ENCODE measurements at regions not wholly inside any gene's neighbourhood (a gene's known extent, or its start where the extent isn't known, plus 50 kb on each side); places are given as distances from the start of the nearest gene placed in this dataset.

GRCh38 chr17:14774774-14775173, 473.9 kb downstream of the HS3ST3B1 start:
- Mint-ChIP-seq H3K9me3 (ENCODE audit: low read depth) (no peaks in the 10 kb centered on the region), H3K4me3 (ENCODE audit: low read depth) (no peak overlapping the region), H3K4me1 (ENCODE audit: low read depth) (peaks cover 17% of the 10 kb centered on the region), H3K36me3 (ENCODE audit: insufficient read depth) (no peaks in the 10 kb centered on the region), H3K27me3 (peaks cover 37% of the 10 kb centered on the region), H3K27ac (no peak overlapping the region)
- no peak for DNase-seq (ENCODE audit: low spot score, unreplicated experiment)
- TF ChIP-seq, protein P1, sequence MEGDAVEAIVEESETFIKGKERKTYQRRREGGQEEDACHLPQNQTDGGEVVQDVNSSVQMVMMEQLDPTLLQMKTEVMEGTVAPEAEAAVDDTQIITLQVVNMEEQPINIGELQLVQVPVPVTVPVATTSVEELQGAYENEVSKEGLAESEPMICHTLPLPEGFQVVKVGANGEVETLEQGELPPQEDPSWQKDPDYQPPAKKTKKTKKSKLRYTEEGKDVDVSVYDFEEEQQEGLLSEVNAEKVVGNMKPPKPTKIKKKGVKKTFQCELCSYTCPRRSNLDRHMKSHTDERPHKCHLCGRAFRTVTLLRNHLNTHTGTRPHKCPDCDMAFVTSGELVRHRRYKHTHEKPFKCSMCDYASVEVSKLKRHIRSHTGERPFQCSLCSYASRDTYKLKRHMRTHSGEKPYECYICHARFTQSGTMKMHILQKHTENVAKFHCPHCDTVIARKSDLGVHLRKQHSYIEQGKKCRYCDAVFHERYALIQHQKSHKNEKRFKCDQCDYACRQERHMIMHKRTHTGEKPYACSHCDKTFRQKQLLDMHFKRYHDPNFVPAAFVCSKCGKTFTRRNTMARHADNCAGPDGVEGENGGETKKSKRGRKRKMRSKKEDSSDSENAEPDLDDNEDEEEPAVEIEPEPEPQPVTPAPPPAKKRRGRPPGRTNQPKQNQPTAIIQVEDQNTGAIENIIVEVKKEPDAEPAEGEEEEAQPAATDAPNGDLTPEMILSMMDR (IDR thresholded peaks at IDR 0.05; ENCODE audit: unreplicated experiment), result no peak

GRCh38 chr17:14772776-14773175, 471.9 kb downstream of the HS3ST3B1 start:
- no peak overlapping the region for H3K27ac Mint-ChIP-seq
- H3K36me3 Mint-ChIP-seq (ENCODE audit: insufficient read depth), result no peaks in the 10 kb centered on the region
- no peaks in the 10 kb centered on the region for H3K9me3 Mint-ChIP-seq (ENCODE audit: low read depth)
- DNase-seq (ENCODE audit: low spot score, unreplicated experiment), result no peak
- TF ChIP-seq, protein P1 (IDR thresholded peaks at IDR 0.05; ENCODE audit: unreplicated experiment), result no peak
- peaks cover 5% of the 10 kb centered on the region for H3K4me1 Mint-ChIP-seq (ENCODE audit: low read depth)
- no peak overlapping the region for H3K4me3 Mint-ChIP-seq (ENCODE audit: low read depth)
- peaks cover 25% of the 10 kb centered on the region for H3K27me3 Mint-ChIP-seq

DNA sequence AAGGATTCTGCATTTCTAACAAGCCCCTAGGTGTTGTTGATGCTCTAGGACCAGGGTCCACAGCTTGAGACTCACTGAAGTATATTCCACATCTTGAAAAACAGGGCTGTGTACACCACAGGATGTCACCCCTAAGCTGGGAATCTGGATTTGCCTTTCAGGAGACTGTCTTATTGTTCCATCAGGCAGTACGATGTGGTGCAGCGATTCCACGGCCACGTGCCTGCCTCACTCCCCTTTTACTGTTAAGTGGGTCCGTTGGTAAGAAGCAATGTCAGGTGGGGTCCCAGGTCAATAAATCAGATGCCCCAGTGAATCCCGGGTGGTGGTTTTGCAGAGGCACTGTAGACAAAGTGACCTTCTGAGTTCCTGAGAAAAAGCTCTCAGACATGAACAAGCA, 470.7 kb downstream of the HS3ST3B1 start:
- TF ChIP-seq, protein P1 (IDR thresholded peaks at IDR 0.05; ENCODE audit: unreplicated experiment), result no peak
- Mint-ChIP-seq H3K4me1 (ENCODE audit: low read depth) (peaks cover 4% of the 10 kb centered on the region), H3K4me3 (ENCODE audit: low read depth) (no peak overlapping the region), H3K36me3 (ENCODE audit: insufficient read depth) (no peaks in the 10 kb centered on the region), H3K27me3 (peaks cover 14% of the 10 kb centered on the region), H3K27ac (no peak overlapping the region), H3K9me3 (ENCODE audit: low read depth) (no peaks in the 10 kb centered on the region)
- no peak for DNase-seq (ENCODE audit: low spot score, unreplicated experiment)

DNA sequence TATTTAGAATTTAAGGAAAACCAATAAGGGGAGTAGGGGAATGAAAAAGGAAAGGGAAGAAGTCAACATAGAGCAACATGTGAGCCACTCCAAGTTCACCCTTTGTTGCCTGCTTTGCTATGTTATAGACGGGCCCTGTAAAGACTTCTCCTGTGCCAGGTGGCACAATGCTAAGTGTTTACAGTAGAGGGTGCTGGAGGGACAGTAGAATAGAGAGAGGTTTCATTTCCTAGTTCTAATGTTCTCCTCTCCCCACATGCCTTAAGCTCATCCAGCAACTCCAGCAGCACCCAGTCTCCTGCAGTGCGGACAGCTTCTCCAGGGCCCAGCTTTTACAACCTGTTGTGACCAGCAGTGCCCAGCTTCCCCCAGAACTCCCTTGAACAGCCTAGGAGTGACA, 468.0 kb downstream of the HS3ST3B1 start:
- H3K9me3 Mint-ChIP-seq (ENCODE audit: low read depth), result no peaks in the 10 kb centered on the region
- no peaks in the 10 kb centered on the region for H3K36me3 Mint-ChIP-seq (ENCODE audit: insufficient read depth)
- no peak overlapping the region for H3K27ac Mint-ChIP-seq
- no peak overlapping the region for H3K4me3 Mint-ChIP-seq (ENCODE audit: low read depth)
- DNase-seq (ENCODE audit: low spot score, unreplicated experiment), result no peak
- TF ChIP-seq, protein P1 (IDR thresholded peaks at IDR 0.05; ENCODE audit: unreplicated experiment), result no peak
- H3K27me3 Mint-ChIP-seq, result peaks cover 5% of the 10 kb centered on the region
- no peaks in the 10 kb centered on the region for H3K4me1 Mint-ChIP-seq (ENCODE audit: low read depth)

DNA sequence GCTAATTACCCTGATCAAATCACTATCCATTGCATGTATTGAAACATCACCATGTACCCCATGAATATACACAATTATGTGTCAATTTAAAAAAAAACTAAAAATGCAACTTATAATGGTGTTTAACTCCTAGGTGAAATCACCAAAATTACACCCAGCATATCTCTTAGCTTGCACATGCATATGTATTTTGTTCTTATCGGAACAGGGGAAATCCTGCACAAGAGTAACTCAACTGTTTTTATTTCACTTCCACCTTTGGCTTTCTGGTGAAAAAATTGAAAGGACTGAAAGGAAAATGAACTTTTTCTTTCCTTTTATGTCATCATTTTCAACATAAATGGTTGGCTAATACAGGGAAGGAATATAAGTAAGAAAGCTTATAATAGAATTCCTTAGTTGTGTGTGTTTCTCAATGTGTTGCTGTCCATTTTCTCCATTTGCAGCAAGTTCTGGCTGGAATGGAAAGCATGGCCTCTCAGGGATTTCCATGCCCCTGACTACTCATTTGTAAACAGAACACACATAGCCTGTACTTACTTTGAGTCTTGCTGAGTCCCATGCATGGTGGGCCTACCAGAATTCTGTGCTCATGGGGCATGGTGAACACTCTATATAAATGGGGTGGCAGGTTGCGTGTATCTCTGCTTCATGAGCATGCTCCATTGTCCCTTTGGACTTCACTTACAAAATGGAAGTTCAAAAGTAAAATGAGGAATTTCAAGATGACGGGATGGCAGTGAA, 462.0 kb downstream of the HS3ST3B1 start:
- TF ChIP-seq, protein P1 (IDR thresholded peaks at IDR 0.05; ENCODE audit: unreplicated experiment), result no peak

More for the DNA sequence above, 462.0 kb downstream of the HS3ST3B1 start:
- no peak for DNase-seq (ENCODE audit: low spot score, unreplicated experiment)
- Mint-ChIP-seq H3K9me3 (ENCODE audit: low read depth) (no peaks in the 10 kb centered on the region), H3K27ac (no peak overlapping the region), H3K4me3 (ENCODE audit: low read depth) (no peak overlapping the region), H3K27me3 (no peaks in the 10 kb centered on the region), H3K36me3 (ENCODE audit: insufficient read depth) (no peaks in the 10 kb centered on the region), H3K4me1 (ENCODE audit: low read depth) (no peaks in the 10 kb centered on the region)
